ENCODE measurements at regions not wholly inside any gene's neighbourhood (a gene's known extent, or its start where the extent isn't known, plus 50 kb on each side); places are given as distances from the start of the nearest gene placed in this dataset.
"Not testable (repeated sequence)": the region's sequence is repeated elsewhere in the genome, so short reads cannot be mapped to it uniquely, and the experiment has no call there.

DNA sequence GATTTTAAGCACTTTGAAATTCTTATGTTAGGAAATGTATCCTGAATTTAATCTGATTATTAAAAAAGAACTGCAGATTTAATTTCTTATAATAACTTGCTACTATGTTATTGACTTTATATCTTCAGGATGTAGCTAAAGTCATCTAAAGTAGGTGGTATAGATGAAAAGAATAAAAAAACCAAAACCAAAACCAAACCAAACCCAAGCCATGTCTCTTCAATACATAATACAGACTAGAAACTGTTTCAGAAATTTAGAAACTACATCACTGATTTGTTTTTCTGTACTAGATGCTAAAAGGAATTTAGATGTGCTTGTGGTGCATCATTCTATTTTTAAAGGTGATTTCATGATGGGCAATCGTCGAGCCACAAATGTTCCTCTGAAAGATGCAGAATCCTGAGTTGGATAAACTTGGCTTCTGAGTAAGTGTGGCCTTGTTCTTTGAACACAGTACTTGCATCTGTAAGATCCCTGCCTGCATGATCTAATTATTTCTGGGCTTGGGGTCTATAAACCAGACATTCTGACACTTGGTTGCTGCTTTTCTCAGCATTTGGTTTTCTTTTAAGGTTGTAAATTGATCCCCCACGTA, 287.1 kb upstream of the SUCLG2 start:
- ATAC-seq = no peak

DNA sequence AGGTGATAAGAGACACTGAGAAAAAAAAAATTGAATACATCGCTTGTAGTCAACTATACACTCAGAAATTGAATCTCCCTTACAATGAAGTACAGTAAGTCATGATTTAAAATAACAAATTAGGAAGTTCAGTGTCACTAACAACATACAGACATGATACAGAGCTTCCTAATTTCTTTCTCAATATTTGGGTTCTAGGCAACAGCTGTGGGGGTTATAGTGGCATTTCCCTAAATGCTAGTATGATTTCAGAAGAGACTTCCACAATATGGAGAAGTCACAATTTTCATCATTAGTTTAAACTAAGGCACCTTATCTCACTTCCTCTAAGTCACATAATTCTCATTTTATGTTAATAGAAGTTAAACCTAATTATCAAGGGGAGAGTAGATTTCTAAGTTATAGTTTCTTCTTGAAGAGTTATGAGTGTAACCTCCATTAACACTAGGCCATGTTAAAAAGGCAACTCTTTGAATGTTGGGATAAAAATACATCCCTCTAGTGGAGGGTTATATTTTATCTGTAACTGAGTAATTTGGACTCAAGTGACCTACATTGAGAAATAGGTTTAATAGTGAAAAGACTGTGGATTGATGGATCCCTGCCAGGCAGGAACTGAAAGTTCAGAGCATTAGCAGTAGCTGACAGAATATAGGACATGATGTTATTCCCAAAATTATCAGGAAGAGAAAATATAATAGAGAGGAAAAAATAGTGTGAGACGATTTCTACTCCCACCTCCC, 286.0 kb upstream of the SUCLG2 start:
- ATAC-seq = no peak

DNA sequence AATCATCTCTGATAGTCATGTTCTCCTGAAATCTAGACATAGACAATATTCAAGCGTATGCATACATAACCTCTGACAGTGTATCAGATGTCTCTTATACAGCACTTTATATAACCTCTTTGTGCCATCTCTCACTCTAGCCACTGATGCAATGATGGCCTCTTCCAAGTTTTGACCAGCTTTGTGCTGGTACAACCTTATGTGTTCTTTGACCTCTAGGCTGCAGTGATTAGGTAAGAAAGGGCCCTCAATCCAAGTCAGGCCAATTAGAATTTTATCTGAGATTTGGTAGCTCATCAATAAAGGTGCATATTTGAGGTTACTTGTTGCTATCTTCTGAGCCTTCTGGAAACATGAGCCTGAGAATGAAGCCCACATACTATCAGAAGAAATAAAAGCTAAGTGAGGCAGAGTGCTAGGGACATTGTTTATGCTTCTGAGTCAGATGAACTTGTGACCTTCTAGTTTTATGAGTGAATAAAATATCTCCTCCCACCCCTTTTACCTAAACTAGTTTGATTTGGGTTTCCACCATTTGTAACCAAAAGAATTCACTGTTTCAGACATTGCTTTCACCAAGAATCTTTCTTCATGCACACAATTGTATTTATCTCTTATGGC, 283.2 kb upstream of the SUCLG2 start:
- ATAC-seq = no peak

DNA sequence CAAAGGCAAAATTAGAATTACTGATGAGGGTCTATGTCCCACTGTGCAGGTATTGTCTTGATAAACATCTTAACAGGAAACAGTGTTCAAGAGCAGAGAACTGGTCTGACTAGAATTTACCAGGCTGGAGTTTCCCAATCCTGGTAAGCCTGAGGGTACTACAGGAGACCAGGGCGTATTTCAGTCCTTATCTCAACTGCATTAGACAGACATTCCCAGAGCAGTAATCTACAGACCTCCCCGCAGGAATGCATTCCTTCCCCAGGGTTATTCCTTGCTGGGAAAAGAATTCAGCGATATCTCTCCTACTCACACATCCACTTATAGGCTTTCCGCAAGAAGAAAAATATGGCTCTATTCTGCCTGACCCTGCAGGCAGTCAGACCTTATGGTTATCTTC, 276.0 kb upstream of the SUCLG2 start:
- ATAC-seq = not testable (repeated sequence)

DNA sequence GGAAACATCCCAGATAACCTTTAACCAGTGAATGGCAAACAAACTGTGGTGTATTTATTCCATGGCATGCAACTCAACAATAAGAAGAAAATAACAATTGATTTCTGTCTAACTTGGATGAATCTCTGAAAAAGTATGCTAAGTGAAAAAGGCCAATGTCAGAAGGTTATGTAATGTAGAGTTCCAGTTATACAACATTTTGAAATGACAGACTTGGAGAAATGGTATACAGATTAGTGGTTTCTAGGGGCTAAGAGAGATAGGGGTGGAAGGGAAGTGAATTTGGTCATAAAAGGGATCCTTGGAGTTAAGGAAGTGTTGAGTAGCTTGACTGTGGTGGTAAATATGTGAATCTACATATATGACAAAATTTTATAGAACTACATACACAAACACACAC, 269.4 kb upstream of the SUCLG2 start:
- no peak for ATAC-seq

DNA sequence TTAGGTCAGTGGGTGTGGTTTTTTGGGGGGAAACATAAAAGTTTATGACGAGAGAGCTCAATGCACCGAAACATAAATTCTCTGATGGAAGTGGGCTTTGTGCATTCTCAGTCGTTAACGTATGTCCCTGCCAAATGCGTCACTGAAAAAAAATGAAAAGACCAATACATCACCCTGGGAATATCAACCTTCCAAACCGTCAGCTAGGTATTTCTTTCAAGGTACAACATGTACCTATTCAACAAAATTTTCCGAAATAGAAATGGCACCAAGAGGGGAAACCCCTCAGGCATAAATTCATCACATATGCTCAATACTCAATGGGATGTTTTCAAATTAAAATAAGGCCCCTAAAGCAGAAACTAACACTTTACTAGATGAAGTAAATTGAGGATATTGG, 266.6 kb upstream of the SUCLG2 start:
- ATAC-seq = no peak

DNA sequence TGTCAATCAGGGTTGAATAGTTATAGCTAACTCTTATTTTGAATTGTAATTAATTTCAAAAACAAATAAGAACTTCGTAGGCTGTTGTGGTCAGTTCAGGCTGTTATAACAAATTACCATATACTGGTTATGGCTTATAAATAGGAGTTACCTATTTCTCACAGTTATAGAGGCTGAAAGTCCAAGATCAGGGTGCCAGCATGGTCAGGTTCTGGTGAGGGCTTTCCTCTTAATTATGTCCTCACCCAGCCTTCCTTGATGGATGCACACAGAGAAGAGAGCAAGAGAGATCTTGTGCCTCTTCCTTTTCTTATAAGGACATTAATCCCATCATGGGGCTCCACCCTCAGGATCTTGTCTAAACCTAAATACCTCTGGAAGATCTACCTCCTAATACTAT, 265.9 kb upstream of the SUCLG2 start:
- no peak for ATAC-seq

DNA sequence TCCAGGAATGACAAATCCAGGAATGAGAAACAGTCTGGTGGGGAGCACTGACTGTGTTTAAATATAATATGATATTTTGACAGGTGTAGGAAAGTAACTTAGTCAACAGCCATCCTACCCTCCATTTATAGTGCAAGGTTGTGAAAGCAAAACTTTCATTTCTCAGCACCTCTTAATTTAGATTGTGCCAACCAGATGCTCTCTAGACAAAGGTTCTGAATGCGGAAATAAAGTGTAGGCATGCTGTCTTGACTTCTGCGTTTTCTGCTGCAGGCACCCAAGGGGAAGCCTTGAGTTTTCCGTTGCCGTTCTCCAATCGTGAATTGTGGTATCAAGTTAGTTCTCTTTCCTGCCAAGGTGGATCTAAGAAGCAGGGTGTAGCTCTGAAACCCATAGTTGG, 261.9 kb upstream of the SUCLG2 start:
- no peak for ATAC-seq

DNA sequence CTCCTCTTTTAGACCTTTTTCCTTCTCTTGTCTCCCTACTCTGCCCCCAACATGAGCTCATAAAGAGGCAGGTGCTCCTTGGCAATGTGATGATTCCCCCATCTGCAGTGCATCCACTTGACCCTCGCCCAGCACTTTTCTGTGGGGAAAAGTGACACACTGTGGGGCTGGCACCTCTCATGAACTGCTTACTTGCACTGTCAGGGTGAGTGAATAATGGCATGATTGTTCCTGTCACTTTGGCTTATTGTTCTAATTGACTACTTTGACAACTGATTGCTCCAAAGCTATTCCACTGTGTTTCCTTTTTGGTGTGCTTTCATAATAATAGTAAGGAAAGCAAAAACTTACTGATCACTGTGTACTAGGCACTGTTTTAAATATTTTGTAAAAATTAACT, 253.3 kb upstream of the SUCLG2 start:
- ATAC-seq = no peak

DNA sequence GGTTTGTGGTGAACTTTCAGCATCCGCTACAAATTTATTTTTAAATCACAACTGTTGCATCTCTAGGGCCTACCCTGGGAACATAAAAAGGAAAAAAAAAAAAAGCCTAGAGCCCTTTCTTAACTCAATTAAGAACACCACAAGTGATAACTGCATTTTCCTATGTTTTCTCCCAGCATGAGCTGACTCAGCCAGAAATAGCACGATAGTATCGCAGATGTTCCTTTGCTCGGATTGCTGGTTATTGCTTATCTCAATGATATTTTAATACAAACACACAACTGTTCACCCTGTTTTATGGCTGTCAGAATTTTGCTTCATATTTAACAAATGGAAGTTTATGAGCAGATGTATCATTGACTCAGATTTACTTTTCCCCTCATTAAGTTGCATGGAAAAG, 251.8 kb upstream of the SUCLG2 start:
- no peak for ATAC-seq

DNA sequence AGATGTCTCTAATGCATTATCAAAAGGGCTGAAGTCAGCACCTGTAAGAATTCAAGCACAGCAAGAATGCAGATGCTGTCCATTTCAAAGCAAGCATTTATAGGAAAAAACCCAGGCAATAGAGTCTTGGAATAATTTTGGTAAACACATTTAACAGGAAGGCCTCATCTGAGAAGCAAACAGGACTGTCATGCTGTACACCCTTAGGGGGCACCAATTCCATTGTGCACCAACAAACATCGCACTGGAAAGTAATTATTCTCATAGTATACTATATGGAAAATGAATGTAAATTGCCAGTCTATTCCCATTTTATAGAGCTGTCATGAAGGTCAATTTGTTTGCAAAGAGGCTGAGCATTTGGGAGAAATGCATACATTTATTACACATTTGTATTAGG, 247.3 kb upstream of the SUCLG2 start:
- no peak for ATAC-seq

DNA sequence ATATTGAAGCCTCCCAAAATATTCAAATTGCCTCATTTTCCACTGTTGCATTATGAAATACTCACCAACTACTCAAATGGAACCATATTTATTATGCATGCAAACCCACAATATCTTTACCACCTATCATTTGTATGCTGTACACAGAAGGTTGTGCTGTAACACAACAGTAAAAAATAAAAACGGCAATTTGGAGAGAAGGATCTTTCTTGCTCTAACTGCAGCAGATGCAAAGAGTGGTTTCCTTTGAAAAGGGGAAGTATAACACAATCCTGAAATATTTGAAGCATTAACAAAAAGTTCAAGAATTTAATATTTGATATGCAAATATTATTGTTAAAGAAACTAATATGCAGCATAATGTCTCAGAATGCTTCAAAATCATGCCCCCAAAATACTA, 244.5 kb upstream of the SUCLG2 start:
- ATAC-seq = no peak

DNA sequence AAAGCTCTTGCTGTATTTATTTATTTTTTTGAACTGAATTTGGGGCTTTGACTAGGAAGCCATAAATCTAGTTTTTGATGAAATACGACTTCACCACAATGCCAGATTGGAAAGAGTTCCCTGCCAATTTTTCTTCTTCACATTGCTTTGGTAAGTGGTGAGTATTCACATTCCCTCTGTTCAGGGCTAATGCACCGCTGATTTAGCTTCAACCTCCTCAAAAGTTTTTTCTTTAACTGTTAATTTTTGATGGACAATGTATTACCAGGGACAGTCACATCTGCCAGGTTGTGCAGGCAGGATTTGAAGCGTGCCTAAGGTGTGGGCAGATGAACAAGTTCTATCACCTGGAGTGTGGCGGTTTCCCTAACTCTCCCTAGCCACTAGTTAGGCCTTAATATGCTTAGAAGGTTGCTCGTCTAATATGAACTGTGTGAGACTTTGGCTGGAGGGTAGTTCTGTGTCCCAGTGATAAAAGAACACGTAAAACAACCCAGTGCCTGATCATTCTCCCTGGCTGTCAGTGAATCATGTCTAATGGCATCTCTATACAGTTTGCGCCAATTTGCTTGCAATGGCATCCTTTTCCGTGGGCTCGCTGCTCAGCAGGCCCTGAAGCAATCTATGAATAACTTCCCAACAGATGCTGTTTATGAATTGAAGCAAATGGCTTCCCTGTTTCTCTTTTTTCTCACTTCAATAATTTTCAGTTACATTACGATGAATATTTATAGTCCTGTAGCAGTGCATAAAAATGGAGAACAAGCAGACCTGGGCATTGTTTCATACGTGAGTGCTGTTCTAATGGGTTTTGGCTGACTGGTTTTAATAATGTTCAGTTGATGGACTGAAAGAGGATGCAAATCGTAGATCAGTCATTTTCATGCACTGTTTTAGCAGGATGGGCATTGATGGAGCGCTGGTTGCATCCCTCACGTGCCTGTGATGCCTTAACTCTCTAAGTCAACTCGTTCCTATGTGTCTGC, 243.2 kb upstream of the SUCLG2 start:
- no peak for ATAC-seq

DNA sequence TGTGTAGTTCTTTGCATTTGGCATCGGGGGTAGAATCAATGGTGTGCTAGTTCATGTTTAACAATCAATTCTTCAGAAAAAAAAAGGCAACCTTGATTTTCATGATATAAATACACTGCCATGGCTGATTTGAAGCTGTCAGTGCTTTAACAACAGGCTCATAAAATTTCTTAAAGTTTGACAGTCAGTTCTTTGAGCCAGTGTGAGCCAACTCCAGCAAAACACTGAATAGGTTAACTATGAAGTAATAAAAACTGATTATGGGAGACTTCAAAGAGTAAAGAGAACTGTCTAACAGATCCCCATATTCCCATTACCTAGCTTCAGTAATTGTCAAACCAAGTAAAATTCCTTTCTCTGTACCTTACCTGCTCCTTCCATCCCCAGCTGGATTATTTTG, 241.7 kb upstream of the SUCLG2 start:
- no peak for ATAC-seq

DNA sequence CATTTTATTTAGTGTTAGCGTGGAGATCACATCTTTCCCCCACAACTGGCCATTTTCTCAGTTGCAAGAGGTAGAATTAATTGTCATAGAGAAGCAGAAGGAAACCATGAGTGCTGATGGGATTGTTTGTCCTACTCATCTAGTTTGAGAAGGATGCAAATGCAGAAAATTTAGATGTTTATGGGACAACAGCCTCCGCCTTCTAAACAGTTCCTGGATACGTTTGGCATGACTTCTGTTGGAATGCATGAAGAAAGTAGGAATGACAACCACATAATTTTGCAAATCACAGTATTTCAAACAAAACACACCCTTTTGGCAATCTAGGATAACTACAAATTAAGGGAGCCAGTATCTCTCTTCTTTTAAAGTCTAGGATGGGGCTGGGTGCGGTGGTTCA, 240.1 kb upstream of the SUCLG2 start:
- no peak for ATAC-seq

DNA sequence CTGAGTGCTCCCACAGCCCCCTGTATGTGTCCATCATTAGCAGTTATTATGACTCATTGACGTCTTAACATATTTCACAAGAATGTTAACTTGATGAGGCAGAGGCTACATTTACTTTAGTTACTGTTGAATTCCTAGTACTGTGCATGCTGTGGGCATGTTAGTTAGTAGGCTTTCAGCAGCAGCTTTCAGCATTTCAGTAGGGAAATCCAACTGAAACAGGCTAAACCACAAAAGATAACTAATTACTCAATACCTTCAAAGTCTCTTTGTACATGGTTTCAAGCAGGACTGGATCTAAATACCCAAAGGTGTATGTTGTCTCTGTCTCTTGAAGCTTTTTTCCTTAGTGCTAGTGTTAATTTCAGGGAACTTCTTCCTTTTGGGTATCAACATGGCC, 229.9 kb upstream of the SUCLG2 start:
- ATAC-seq = no peak

DNA sequence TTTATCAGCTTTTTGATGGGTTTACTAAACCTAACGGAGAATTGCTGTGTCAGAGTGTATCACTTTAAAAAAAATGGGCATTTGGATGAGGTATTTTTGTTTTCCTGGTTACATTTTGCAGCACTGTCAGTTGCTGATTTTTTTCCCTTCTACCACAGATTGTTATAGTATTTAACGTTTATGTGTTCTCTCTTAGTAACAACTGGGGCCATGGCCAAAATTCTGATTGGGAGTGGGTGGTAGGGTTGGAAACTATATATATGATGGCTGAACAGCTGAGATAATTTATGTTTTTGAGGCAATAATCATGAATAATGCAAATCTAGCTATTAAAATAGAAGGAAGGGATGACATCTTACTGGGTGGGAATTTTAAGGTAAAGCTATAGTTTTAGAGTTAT, 229.4 kb upstream of the SUCLG2 start:
- ATAC-seq = no peak

DNA sequence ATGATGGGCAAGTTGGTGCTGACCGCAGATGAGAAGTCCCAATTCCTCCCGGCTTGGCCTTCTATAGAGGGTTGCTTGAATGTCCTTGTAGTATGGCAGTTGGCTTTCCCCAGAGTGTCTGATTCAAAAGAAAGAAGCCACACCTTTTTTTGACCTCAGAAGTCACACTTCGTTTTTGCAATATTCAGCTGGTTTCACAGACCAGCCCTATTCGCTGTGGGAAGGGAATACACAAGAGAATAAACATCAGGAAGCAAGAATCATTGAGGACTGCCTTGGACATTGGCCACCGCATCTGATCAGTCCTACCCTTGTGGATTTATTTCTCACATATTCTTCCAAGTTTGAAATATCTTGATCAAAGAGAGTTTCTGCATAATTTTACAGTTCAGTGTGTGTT, 228.6 kb upstream of the SUCLG2 start:
- ATAC-seq = no peak

DNA sequence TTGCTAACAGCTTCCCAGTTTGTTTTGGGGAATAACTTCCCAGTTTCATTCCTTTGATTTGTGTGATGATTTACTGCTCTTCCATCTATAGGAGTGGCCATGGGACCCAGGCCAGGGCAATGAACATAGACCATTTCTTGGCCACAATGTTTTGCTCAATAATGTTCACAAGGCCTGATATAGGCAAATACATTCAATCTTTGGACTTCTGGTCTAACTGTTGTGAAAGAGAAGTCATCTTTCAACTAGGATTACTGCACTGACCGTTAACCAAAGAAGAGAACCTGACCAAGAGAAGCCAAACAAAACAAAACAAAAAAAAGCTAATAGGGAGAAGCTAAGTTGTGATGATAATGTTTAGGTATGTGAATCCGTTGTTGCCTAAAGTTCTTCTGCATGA, 221.8 kb upstream of the SUCLG2 start:
- ATAC-seq = no peak

DNA sequence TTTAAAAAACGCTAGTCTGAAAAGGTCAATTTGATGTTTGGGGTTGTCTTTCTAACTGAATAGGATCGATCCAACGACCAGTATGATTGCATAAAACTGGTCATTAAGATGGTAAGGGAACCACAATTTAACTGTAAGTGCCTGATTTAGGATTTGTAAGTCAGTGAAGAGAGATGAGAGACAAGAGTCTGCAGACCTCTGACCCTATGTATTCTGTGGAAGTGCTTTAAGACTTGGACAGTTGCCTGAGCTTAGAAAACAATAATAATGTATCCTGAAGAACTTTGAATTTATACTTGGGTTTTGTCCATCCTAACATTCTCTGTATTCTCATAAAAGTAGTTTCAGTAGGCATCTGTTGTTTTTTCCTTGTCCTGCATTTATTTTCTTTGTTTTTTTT, 221.4 kb upstream of the SUCLG2 start:
- no peak for ATAC-seq

DNA sequence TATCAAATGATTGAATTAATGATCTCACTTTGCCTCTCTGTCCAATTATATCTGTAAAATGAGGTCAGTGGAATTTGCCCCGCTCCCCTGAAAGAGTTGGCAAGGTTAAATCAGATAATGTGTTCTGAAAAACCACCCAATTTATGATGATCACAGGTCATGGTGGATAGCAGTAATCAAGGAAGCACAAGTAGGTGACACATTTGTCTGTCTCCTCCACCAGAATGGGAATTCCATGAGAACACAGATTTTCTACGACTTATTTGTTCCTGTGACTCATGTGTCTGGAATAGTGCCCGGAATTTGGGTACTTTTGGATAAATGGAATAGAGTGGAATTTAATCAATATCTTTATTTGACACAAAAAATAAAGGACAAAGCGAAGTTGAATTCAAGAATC, 220.9 kb upstream of the SUCLG2 start:
- no peak for ATAC-seq

DNA sequence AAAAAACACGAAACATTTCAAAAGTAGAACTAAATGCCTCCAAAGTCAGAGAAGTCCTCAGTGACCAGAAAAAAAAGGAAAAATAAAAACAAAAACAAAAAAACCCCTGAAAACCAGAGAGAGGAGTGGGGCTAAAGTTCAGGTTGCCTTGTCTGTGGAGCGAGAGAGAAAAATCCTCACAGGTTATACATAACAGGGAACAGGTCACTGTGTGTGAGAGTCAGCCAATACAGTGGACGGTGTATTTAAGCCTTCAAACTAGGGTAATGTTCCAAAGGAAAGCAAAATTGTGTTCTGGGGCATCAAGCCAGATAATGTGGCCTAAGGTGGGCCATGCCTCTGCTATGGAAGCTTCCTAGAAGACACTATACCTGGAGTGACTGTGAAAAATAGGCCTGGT, 216.1 kb upstream of the SUCLG2 start:
- no peak for ATAC-seq

DNA sequence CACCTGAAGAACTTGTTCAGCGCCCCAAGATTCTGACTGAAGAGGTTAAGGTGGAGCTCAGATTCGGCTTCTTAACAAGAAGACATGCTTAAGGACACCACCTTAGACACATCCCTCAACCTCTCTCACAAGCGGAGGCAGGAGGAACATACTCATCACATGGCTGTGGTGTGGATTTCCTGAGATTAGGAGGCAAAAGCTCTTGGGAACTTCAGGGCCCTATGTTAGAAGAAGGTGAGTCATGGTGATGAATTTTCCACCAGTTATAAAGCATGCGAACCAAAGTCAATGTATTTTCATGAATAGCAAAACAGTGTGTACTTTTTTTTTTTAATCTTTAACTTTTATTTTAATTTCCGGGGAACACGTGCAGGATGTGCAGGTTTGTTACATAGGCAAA, 212.2 kb upstream of the SUCLG2 start:
- no peak for ATAC-seq
